IMR-90 (cell line): ENCODE measurements at regions not wholly inside any gene's neighbourhood (a gene's known extent, or its start where the extent isn't known, plus 50 kb on each side); places are given as distances from the start of the nearest gene placed in this dataset.

Source experiments
- ATAC-seq: fragments of 200-7000 bp; cut with Tn5 transposase; 2 replicates; pipeline ENCODE4 v1.9.1; 2020; ENCODE audit warnings: low read depth, mild to moderate bottlenecking, moderate library complexity
- BruUV-seq: library from RNA; stranded (reverse); fragments of 400-500 nt; replicated peaks from 2 replicates; lab custom pipeline; 2021; lab: Mats Ljungman, UMichigan
- CTCF ChIA-PET: fragments of 300-600 bp; formaldehyde crosslinking; extraction: SDS; loops from one replicate; lab custom pipeline; 2021; ENCODE audit warnings: antibody characterized with exemption; lab: Yijun Ruan, JAX
- POLR2A ChIA-PET: fragments of 300-600 bp; sonication (Branson Sonifier 250); formaldehyde crosslinking; loops from one replicate; lab custom pipeline; 2022; ENCODE audit warnings: antibody characterized with exemption; ENCODE audit not compliant: unreplicated experiment; lab: Charles Lee
- DNase-seq: peaks from one replicate; pipeline ENCODE4 v3.0.0; 2013
- H2AFZ ChIP-seq: replicated peaks from 2 replicates; pipeline ENCODE3; 2013; ENCODE audit warnings: low read length, mild to moderate bottlenecking; ENCODE audit not compliant: poor library complexity
- H2AK5ac ChIP-seq: 2 replicates; pipeline ENCODE4 v1.6.1; 2013; ENCODE audit warnings: low read depth, low read length, inconsistent platforms
- H2AK9ac ChIP-seq: replicated peaks from 2 replicates; pipeline ENCODE3; 2013; ENCODE audit warnings: mild to moderate bottlenecking, low read depth, low read length, moderate library complexity; ENCODE audit not compliant: poor library complexity
- H2BK120ac ChIP-seq: 2 replicates; pipeline ENCODE4 v1.6.1; 2013; ENCODE audit warnings: low read depth, low read length, inconsistent platforms
- H2BK15ac ChIP-seq: 3 replicates; pipeline ENCODE4 v1.6.1; 2013; ENCODE audit warnings: low read depth, low read length, inconsistent platforms
- H2BK20ac ChIP-seq: 2 replicates; pipeline ENCODE4 v1.6.1; 2013; ENCODE audit warnings: low read depth, mild to moderate bottlenecking, inconsistent platforms, low read length, moderate library complexity
- H2BK5ac ChIP-seq: 2 replicates; pipeline ENCODE4 v1.6.1; 2013; ENCODE audit warnings: mild to moderate bottlenecking, low read depth, low read length, inconsistent platforms; ENCODE audit not compliant: poor library complexity, severe bottlenecking
- H3K14ac ChIP-seq: replicated peaks from 2 replicates; pipeline ENCODE4 v1.6.1; 2013; ENCODE audit warnings: low read depth, low read length, inconsistent platforms
- H3K18ac ChIP-seq: 2 replicates; pipeline ENCODE4 v1.6.1; 2013; ENCODE audit warnings: low read depth, low read length, control low read depth
- H3K23ac ChIP-seq: 2 replicates; pipeline ENCODE4 v1.6.1; 2013; ENCODE audit warnings: low read depth, low read length, inconsistent platforms
- H3K27ac ChIP-seq: 2 replicates; pipeline ENCODE4 v1.5.1; 2013; ENCODE audit warnings: mild to moderate bottlenecking, control low read depth, low read length; ENCODE audit not compliant: insufficient read depth
- H3K27me3 ChIP-seq: 2 replicates; pipeline ENCODE4 v1.6.1; 2013; ENCODE audit warnings: low read length; ENCODE audit not compliant: control insufficient read depth, insufficient read depth
- H3K36me3 ChIP-seq: 2 replicates; pipeline ENCODE4 v1.6.1; 2013; ENCODE audit warnings: low read length, mixed read lengths; ENCODE audit not compliant: control insufficient read depth, insufficient read depth
- H3K4ac ChIP-seq: 2 replicates; pipeline ENCODE4 v1.6.1; 2013; ENCODE audit warnings: low read depth, low read length, inconsistent platforms
- H3K4me1 ChIP-seq: 2 replicates; pipeline ENCODE4 v1.6.1; 2013; ENCODE audit warnings: low read length, mixed read lengths; ENCODE audit not compliant: control insufficient read depth, insufficient read depth
- H3K4me2 ChIP-seq: 2 replicates; pipeline ENCODE4 v1.6.1; 2013; ENCODE audit warnings: low read depth, mild to moderate bottlenecking, control low read depth, low read length, moderate library complexity
- H3K4me3 ChIP-seq: 2 replicates; pipeline ENCODE4 v1.5.1; 2013; ENCODE audit warnings: low read depth, mild to moderate bottlenecking, control low read depth, low read length, moderate library complexity; ENCODE audit not compliant: insufficient read depth
- H3K56ac ChIP-seq: 2 replicates; pipeline ENCODE4 v1.6.1; 2013; ENCODE audit warnings: low read length, inconsistent platforms; ENCODE audit not compliant: insufficient read depth; ENCODE audit errors: extremely low read depth
- H3K79me1 ChIP-seq, 2 experiments: 2 replicates each; pipeline ENCODE4 v1.6.1; 2013; ENCODE audit warnings: low read length in 2 of 2, inconsistent platforms in 1 of 2, low read depth in 1 of 2
- H3K9ac ChIP-seq: 2 replicates; pipeline ENCODE4 v1.6.1; 2013; ENCODE audit warnings: low read depth, low read length, control low read depth
- H3K9me1 ChIP-seq: 2 replicates; pipeline ENCODE4 v1.6.1; 2013; ENCODE audit warnings: low read length, inconsistent platforms; ENCODE audit not compliant: insufficient read depth
- H3K9me3 ChIP-seq: 2 replicates; pipeline ENCODE4 v1.6.1; 2013; ENCODE audit warnings: low read length; ENCODE audit not compliant: control insufficient read depth, insufficient read depth
- H4K20me1 ChIP-seq: 2 replicates; pipeline ENCODE4 v1.6.1; 2013; ENCODE audit warnings: low read length, inconsistent platforms; ENCODE audit not compliant: insufficient read depth
- H4K5ac ChIP-seq: 2 replicates; pipeline ENCODE4 v1.6.1; 2013; ENCODE audit warnings: mild to moderate bottlenecking, low read depth, low read length, control low read depth
- H4K8ac ChIP-seq, 2 experiments: 2 replicates each; pipeline ENCODE4 v1.6.1; 2013; ENCODE audit warnings: low read depth in 2 of 2, low read length in 2 of 2, control low read depth in 1 of 2, inconsistent platforms in 1 of 2
- H4K91ac ChIP-seq: 2 replicates; pipeline ENCODE4 v1.6.1; 2013; ENCODE audit warnings: low read depth, low read length, inconsistent platforms; ENCODE audit not compliant: insufficient read depth
- MAFK ChIP-seq: IDR thresholded peaks from 2 replicates; pipeline ENCODE4 v1.6.1; 2012; ENCODE audit warnings: low read depth, low read length, improper control_type of control experiment
- MXI1 ChIP-seq: IDR thresholded peaks from 2 replicates; pipeline ENCODE4 v1.6.1; 2012; ENCODE audit warnings: low read depth, mild to moderate bottlenecking, low read length, moderate library complexity, borderline replicate concordance
- NFE2L2 ChIP-seq: fragments of 150-350 bp; IDR thresholded peaks from 2 replicates; pipeline ENCODE4 v1.6.1; 2016; ENCODE audit warnings: low read depth, mild to moderate bottlenecking, low read length
- RCOR1 ChIP-seq: IDR thresholded peaks from 2 replicates; pipeline ENCODE4 v1.6.1; 2012; ENCODE audit warnings: mild to moderate bottlenecking, low read length, improper control_type of control experiment; ENCODE audit not compliant: insufficient replicate concordance
- WGBS, 2 experiments: methylation state at CpG; one replicate each; pipeline versions ENCODE4 v1.1.5 to v1.1.7; 2013; ENCODE audit warnings: missing lambda C conversion rate in 2 of 2; ENCODE audit not compliant: insufficient read length in 1 of 2; ENCODE audit errors: extremely low coverage in 2 of 2; 5-methylcytosine and 5-hydroxymethylcytosine counted together
- dilution Hi-C: fragments of 300-500 bp; cut with HindIII; formaldehyde crosslinking; loops from one replicate; pipeline ENCODE4 v1.14.3; 2018; ENCODE audit warnings: low sequenced_read_pairs; ENCODE audit not compliant: unreplicated experiment
- in situ Hi-C: fragments of 300-500 bp; cut with MboI; formaldehyde crosslinking; loops from 3 replicates; pipeline ENCODE4 v1.14.3; 2019; ENCODE audit warnings: low sequenced_read_pairs, inconsistent platforms, mixed read lengths
- intact Hi-C: fragments of 100-400 bp; cut with micrococcal nuclease; formaldehyde crosslinking; loops from 2 replicates; pipeline ENCODE4 v1.10.0; 2022
- TF ChIP-seq, protein P1 (sequence below): conservative IDR thresholded peaks from 2 replicates; pipeline ENCODE4 v1.5.1; 2012; ENCODE audit warnings: mild to moderate bottlenecking, low read depth, low read length, improper control_type of control experiment
- TF ChIP-seq, protein P2 (sequence below): fragments of 150-350 bp; IDR thresholded peaks from 2 replicates; pipeline ENCODE4 v1.6.1; 2017; ENCODE audit warnings: mild to moderate bottlenecking, antibody characterized with exemption, low read length, low read depth

DNA sequence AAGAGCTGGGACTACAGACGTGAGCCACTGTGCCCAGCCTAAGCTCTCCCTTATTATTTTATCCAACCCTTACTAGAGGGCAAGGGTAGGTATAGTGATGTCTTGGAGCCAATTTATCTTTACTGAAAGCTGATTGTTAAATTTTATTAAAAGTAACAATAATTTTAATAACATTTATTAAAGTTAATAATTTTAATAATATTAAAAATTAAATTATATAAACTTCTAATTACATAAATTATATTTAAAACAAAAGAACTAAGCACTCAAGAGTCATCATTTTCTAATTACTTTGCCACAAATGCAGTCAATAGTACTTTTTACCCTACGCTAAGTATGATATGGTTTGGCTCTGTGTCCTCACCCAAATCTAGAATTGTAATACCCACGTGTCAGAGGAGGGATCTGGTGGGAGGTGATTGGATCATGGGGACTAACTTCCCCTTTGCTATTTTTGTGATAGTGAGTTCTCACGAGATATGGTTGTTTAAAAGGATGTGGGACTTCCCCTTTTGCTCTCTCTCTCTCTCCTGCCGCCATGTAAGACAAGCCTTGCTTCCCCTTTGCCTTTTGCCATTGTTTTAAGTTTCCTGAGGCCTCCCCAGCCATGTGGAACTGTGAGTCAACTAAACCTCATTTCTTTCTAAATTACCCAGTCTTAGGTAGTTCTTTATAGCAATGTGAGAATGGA, 58.4 kb upstream of the ETV1 start:
- no peak overlapping the region for H2AK5ac ChIP-seq
- H2BK5ac ChIP-seq: no peak overlapping the region
- intact Hi-C loops (no loop called here), in situ Hi-C loops (no loop called here), dilution Hi-C loops (no loop called here)
- BruUV-seq: no TSS peak
- no peak overlapping the region for H2BK120ac ChIP-seq
- no peak overlapping the region for H3K4me3 ChIP-seq
- H4K8ac ChIP-seq: no peak overlapping the region
- no peak for ATAC-seq
- no peak overlapping the region for H3K23ac ChIP-seq
- no peak overlapping the region for H2AFZ ChIP-seq
- no peaks in the 10 kb centered on the region for H3K4me1 ChIP-seq
- H3K14ac ChIP-seq: no peak overlapping the region
- no peaks in the 10 kb centered on the region for H3K9me3 ChIP-seq
- no peak overlapping the region for H4K5ac ChIP-seq
- DNase-seq: no peak
- no peak overlapping the region for H3K9ac ChIP-seq
- H2AK9ac ChIP-seq: no peak overlapping the region
- H3K18ac ChIP-seq: no peak overlapping the region
- H3K27me3 ChIP-seq: no peaks in the 10 kb centered on the region
- WGBS, 2 experiments: no CpG with 5 or more reads among the region's 5 CpGs
- H3K4ac ChIP-seq: no peak overlapping the region
- H3K4me2 ChIP-seq: no peak overlapping the region
- TF ChIP-seq MXI1 (no peak), NFE2L2 (no peak), RCOR1 (no peak), MAFK (no peak)
- TF ChIP-seq, protein P1, sequence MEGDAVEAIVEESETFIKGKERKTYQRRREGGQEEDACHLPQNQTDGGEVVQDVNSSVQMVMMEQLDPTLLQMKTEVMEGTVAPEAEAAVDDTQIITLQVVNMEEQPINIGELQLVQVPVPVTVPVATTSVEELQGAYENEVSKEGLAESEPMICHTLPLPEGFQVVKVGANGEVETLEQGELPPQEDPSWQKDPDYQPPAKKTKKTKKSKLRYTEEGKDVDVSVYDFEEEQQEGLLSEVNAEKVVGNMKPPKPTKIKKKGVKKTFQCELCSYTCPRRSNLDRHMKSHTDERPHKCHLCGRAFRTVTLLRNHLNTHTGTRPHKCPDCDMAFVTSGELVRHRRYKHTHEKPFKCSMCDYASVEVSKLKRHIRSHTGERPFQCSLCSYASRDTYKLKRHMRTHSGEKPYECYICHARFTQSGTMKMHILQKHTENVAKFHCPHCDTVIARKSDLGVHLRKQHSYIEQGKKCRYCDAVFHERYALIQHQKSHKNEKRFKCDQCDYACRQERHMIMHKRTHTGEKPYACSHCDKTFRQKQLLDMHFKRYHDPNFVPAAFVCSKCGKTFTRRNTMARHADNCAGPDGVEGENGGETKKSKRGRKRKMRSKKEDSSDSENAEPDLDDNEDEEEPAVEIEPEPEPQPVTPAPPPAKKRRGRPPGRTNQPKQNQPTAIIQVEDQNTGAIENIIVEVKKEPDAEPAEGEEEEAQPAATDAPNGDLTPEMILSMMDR: no peak
- TF ChIP-seq, protein P2, sequence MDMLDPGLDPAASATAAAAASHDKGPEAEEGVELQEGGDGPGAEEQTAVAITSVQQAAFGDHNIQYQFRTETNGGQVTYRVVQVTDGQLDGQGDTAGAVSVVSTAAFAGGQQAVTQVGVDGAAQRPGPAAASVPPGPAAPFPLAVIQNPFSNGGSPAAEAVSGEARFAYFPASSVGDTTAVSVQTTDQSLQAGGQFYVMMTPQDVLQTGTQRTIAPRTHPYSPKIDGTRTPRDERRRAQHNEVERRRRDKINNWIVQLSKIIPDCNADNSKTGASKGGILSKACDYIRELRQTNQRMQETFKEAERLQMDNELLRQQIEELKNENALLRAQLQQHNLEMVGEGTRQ: no peak
- no peaks in the 10 kb centered on the region for H3K36me3 ChIP-seq
- H3K56ac ChIP-seq: no peak overlapping the region
- H2BK15ac ChIP-seq: no peak overlapping the region
- no peaks in the 10 kb centered on the region for H4K20me1 ChIP-seq
- CTCF ChIA-PET: no interaction called here
- no peaks in the 10 kb centered on the region for H3K79me1 ChIP-seq
- H3K27ac ChIP-seq: no peak overlapping the region
- no peak overlapping the region for H2BK20ac ChIP-seq
- H4K91ac ChIP-seq: no peak overlapping the region
- POLR2A ChIA-PET: no interaction called here
- no peaks in the 10 kb centered on the region for H3K9me1 ChIP-seq
